ENCODE measurements at regions not wholly inside any gene's neighbourhood (a gene's known extent, or its start where the extent isn't known, plus 50 kb on each side); places are given as distances from the start of the nearest gene placed in this dataset.

GRCh38 chr5:2464141-2464540 lies 287.3 kb downstream of the IRX2 start:
- intact Hi-C loops (cut with DNase I; ENCODE audit: low total_unique reads), result no loop called here
- DNase-seq (ENCODE audit: low spot score in 2 of 2), result no peak

GRCh38 chr5:2461701-2462691 lies 289.5 kb downstream of the IRX2 start:
- DNase-seq (ENCODE audit: low spot score in 2 of 2), result no peak
- whole genome bisulfite sequencing, 2 donors, result 74 to 77% methylated on average over 23 of the region's 23 CpGs
- TF ChIP-seq POLR2A (IDR thresholded peaks at IDR 0.05), result no peak
- TF ChIP-seq, protein P1, sequence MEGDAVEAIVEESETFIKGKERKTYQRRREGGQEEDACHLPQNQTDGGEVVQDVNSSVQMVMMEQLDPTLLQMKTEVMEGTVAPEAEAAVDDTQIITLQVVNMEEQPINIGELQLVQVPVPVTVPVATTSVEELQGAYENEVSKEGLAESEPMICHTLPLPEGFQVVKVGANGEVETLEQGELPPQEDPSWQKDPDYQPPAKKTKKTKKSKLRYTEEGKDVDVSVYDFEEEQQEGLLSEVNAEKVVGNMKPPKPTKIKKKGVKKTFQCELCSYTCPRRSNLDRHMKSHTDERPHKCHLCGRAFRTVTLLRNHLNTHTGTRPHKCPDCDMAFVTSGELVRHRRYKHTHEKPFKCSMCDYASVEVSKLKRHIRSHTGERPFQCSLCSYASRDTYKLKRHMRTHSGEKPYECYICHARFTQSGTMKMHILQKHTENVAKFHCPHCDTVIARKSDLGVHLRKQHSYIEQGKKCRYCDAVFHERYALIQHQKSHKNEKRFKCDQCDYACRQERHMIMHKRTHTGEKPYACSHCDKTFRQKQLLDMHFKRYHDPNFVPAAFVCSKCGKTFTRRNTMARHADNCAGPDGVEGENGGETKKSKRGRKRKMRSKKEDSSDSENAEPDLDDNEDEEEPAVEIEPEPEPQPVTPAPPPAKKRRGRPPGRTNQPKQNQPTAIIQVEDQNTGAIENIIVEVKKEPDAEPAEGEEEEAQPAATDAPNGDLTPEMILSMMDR (IDR thresholded peaks at IDR 0.05), result no peak
- no peak overlapping the region for H3K4me3 ChIP-seq (ENCODE audit: low read depth, poor library complexity, severe bottlenecking)
- intact Hi-C loops (cut with DNase I; ENCODE audit: low total_unique reads), result no loop called here

More at GRCh38 chr5:2464141-2464540, 287.3 kb downstream of the IRX2 start:
- no peak overlapping the region for H3K4me3 ChIP-seq (ENCODE audit: low read depth, poor library complexity, severe bottlenecking)
- WGBS, 2 donors, result 81 to 85% methylated on average over 9 of the region's 9 CpGs
- TF ChIP-seq, protein P1 (IDR thresholded peaks at IDR 0.05), result no peak
- no peak for TF ChIP-seq POLR2A (IDR thresholded peaks at IDR 0.05)

DNA sequence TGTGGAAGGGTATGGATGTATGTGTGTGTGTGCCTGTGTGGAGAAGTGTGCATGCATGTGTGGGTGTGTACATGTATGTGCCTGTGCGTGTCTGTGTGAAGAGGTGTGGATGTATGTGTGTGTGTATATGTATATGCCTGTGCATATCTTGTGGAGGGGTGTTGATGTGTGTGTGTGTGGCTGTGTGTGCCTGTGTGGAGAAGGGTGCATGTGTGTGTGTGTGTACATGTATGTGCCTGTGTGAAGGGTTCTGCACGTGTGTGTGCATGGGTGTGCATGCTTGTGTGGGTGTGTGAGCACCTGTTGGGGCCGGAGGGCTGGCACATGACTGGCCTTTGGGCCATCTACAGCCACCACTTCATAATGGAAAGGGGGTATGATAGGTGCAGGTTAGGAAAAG lies 291.4 kb downstream of the IRX2 start:
- DNase-seq (ENCODE audit: low spot score in 2 of 2), result no peak
- no peak for TF ChIP-seq POLR2A (IDR thresholded peaks at IDR 0.05)
- TF ChIP-seq, protein P1 (IDR thresholded peaks at IDR 0.05), result no peak
- WGBS, 2 donors, result 81 to 83% methylated on average over 3 of the region's 3 CpGs
- H3K4me3 ChIP-seq (ENCODE audit: low read depth, poor library complexity, severe bottlenecking), result no peak overlapping the region
- intact Hi-C loops (cut with DNase I; ENCODE audit: low total_unique reads), result no loop called here

DNA sequence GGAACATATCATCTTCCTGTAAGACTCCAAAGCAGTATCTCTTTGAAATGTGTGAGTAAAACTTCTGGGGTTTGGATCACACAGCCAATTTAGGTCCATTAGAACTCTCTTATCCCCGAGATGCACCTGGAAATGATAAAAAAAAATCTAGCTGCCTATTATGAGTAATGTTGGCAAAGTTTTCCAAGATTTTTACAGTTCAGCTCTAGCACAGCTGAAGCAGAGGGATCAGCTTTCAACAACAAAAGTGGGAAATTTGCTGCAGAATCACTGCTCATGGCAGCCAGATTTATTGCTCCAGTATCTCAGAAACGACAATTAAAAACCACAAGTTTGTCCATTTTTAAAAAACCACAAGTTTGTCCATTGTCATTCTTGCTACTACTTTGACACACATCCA lies 292.2 kb downstream of the IRX2 start:
- TF ChIP-seq, protein P1 (IDR thresholded peaks at IDR 0.05), result no peak
- no peak for TF ChIP-seq POLR2A (IDR thresholded peaks at IDR 0.05)
- H3K4me3 ChIP-seq (ENCODE audit: low read depth, poor library complexity, severe bottlenecking), result no peak overlapping the region
- intact Hi-C loops (cut with DNase I; ENCODE audit: low total_unique reads), result no loop called here
- no peak for DNase-seq (ENCODE audit: low spot score in 2 of 2)
- 31 to 32% methylated on average over 2 of the region's 2 CpGs for WGBS, 2 donors

- intact Hi-C loops (cut with DNase I; ENCODE audit: low total_unique reads), result no loop called here
- no peak for DNase-seq (ENCODE audit: low spot score in 2 of 2)
- 94 to 97% methylated on average over 3 of the region's 3 CpGs for WGBS, 2 donors
- TF ChIP-seq POLR2A (IDR thresholded peaks at IDR 0.05), result no peak
- TF ChIP-seq, protein P1 (IDR thresholded peaks at IDR 0.05), result no peak
- H3K4me3 ChIP-seq (ENCODE audit: low read depth, poor library complexity, severe bottlenecking), result no peak overlapping the region
Observed at GRCh38 chr5:2455878-2456277, 295.6 kb downstream of the IRX2 start.

Measured in lower leg skin (tissue), 4 donors.